GM18505 (cell line): ENCODE measurements at regions not wholly inside any gene's neighbourhood (a gene's known extent, or its start where the extent isn't known, plus 50 kb on each side); places are given as distances from the start of the nearest gene placed in this dataset.

Experiments
- ATAC-seq: cut with Tn5 transposase; IDR thresholded peaks from one replicate; pipeline ENCODE4 v1.9.1; 2021; ENCODE audit not compliant: unreplicated experiment
- POLR2A ChIP-seq: IDR thresholded peaks from 4 replicates; pipeline ENCODE4 v1.6.1; 2011; ENCODE audit warnings: borderline replicate concordance; ENCODE audit not compliant: insufficient read depth, insufficient read length; ENCODE audit errors: extremely low read depth

DNA sequence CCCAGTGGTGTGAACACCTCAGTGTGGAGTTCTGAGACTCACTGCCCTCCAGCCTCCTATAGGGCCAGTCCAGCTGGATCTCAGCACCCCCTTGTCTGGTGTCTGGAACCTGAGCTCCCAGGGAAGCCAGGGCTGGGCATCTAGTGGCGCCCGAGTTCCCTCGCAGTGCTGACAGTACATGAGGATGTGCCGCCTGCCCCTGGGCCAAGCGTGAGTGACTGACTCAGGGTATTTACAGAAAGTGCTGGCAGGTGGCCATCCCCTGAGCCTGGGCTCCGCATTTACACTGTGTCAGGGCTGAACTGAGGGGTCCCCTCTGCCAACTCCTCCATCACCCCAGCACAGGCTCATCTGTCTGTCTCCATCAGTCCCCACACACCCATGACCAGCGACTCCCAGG, 185.3 kb downstream of the BRD1 start:
- TF ChIP-seq POLR2A: no peak
- ATAC-seq: no peak

DNA sequence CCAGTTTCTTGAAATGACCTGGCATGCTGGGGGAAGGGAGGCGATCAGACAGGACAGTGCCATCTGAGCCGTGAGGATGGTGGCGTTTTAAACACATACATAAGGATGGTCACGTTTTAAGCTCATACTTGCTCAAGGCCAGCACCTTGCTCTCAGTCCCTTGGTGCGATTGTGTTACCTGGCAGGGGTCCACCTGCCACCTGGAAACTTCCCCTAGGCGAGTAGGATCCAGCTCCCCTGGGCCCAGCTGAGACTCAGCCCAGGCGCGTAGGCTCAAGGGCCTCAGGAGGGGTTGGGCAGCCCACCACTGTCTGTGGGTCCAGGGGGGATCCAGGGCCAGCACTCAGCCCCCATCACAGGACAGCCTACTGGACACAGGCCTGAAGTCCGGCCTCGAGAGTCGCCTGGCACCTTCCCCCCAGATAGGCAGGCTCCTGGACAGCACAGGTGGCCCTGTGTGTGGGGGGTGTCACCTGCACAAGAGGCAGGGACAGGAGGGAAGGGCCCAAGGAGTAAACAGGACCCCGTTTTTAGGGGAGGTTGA, 185.8 kb downstream of the BRD1 start:
- ATAC-seq: no peak
- no peak for TF ChIP-seq POLR2A

DNA sequence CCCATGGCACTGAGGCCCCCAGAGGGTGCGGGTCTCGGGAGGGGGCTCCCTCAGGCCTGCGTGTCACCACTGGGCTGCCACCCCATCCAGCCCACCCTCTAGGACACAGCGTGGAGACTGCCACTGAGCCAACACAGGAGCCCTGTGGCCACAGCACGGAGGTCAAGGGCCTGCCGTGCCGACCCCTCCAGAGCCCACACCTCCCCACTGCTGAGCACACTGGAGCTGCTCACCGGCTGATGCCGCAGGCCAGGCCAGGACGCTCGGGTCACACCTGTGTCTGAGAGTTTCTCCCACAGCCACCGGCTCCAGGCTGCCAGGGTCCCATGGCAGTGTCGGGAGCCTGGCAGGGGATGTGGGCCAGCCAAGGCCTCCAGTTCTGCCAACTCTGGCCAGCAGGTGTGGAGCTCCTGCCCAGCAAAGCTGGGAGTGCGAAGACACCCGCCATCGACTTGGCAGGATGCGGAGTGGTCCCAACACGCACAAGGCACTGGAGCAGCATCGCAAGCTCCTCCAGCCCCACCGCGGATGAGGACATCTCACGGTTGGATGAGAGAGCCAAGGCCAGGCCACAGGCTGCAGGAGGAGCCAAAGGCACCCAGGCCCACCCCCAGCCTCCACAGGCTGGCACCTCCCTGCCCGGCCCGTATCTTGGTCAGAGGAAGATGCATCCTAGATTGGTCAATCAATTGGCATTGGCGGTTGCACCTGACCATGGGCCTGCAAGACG, 187.1 kb downstream of the BRD1 start:
- ATAC-seq: no peak
- TF ChIP-seq POLR2A: no peak

DNA sequence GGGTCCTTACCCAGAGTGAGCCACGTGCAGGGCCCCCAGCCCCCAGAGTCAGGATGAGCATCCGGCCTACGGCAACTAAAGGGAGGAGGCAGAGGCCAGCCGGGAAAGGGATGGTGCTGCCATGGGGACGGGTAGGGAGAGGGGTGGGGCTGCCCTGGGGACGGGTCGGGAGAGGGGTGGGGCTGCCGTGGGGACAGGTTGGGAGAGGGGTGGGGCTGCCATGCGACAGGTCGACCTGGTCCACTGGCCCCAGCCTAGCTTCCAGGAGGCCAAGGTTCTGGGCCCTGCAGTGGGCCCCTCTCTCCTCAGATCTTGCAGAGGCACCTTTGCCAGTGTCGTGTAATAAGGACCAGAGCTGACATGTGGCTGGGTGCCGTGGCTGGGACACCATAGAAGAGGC, 187.7 kb downstream of the BRD1 start:
- no peak for ATAC-seq
- no peak for TF ChIP-seq POLR2A

DNA sequence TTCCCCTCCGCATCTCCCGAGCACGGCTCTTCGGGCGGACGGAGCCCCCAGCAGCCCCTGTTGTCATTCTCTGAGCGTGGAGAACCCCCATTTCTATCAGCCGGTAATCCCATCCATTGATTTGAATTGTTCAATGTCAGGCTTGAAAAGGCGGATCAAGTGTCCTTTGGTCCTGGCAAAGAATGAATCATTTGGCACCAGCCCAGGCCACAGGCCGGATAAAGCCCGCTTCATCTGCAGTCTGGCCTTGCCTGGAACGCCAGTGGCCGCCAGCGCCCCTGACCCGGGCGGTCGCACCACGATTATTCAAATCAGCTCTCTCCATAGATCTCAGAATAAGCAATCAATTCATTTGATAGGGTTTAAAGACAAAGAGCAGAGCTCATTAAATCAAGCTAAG, 188.9 kb downstream of the BRD1 start:
- no peak for TF ChIP-seq POLR2A
- ATAC-seq: no peak

DNA sequence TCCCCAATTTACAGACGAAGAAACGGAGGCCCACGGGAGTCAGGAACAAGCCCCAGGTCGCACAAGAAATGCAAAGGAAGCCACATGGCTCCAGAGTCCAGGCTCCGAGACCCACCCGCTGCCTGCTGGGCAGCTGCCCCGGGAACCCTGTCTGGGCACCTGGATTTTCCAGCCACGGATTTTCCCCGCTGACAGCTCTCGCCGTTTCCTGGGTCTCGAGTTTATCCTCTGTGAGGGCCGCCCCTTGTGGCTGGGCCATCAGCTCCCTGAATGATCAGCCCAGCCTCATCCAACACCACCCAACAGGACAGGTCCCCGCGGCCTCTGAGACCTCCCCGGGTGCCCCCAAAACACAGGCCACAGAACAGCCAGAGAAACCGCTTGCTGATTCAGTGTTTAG, 189.7 kb downstream of the BRD1 start:
- ATAC-seq: no peak
- TF ChIP-seq POLR2A: no peak

DNA sequence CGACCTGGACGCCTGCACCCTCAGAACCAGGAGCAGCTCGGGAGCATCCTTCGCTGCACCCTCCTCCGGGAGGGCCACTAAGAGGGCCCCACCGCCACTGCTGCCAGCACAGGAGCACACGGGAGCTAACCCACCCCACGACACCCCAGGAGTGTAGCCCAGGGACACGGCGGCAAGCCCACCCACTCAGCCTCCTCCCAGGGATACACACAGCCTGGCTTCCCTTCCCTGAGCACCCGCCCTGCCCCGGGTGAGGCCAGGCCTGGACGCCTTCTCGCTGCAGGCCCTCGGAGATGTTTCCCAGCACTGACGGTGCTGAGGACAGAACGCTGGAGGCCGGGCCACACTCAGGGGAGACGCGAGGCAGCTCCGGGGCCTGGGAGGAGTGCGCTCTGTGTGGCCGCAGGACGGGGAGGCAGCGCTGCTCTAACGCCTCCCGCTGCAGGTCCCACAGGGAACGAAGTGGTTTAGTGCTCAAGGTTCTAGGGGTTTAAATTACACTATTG, 190.4 kb downstream of the BRD1 start:
- no peak for ATAC-seq
- no peak for TF ChIP-seq POLR2A

DNA sequence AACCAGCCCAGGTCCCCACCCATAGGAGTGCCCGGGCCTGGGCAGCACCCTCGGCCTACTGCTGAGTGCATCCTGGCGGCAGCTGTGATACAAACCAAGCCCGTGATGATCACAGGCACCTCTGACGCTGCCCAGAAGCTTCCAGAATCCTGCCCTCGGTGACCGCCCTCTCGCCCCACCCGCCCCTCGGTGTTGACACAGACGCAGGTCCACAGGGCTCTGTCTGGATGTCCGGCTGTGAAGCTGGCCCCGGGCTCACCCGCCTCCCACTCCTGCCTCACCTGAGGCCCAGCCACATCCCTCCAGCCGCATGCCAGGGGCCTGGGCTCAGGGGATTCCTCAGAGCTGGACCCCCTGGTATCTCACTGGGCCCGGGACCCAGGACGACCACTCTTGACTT, 191.0 kb downstream of the BRD1 start:
- ATAC-seq: no peak
- no peak for TF ChIP-seq POLR2A

DNA sequence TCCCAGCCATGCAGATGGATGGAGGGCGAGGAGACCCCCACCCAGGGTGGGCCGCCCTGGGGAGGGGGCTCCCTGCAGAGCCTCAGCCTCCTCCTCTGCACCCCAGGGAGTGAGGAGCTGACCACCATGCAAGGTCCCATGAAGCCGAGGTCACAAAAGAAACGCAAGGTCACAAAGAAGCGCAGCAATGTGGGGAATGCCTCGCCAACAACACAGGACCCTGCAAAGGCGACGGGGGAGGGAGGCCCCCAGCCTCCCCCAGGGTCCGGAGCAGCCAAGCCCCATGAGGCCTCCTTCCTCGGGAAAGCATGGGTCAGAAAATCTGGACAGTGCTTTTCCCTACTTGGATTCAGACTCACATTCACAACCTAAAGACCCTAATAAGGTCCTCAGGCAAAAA, 191.5 kb downstream of the BRD1 start:
- no peak for TF ChIP-seq POLR2A
- no peak for ATAC-seq

DNA sequence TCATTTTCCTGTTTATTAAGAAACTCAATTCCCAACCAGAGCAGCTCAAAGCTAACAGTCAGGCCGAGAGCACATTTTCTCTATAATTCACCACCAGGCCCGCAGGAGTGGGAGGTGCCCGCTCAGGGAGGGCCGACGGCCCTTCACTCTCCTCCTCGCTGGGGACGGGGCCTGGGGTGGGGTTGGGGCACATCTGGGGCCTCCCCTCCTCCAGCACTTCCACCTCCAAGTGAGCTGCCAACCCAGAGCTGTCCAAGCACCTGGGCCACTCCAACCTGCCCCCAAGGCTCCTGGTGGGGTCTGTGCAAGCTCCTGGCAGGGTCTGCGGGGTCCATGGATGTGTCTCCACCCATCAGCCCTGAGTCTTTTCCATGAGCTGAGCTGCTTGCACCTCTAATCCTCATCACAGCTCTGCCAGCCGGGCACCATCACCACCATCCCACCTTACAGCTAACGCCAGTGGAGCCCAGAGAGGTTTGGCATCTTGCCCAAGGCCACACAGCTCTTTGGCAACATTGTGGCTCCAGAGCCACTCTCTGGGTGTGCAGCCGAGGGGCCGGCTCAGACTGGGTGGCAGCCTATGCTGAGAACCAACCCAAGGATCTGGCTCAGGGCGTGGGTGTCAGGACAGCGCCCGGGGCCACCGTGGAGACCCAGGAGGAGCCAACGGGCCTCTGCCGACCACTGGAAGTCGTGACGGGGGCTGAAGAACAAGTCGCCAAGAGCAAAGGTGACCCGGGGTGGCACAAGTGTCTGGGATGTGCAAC, 193.5 kb downstream of the BRD1 start:
- no peak for ATAC-seq
- TF ChIP-seq POLR2A: no peak

DNA sequence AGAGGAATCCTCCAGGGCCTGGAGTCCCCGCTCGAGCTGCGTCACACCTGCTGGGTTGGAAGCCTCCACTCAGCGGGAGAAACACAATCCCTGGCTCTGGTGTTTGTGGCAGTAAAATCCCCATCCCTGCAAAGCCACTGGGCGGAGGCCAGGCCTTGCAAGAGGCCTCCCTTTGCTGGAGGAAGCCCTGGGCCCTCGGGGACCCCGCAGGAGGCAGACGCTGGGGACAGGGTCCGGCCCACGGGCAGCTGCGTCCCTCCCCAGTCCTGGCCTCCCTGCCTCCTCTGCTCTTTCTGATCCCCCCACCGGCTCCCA, 194.7 kb downstream of the BRD1 start:
- TF ChIP-seq POLR2A: no peak
- no peak for ATAC-seq

DNA sequence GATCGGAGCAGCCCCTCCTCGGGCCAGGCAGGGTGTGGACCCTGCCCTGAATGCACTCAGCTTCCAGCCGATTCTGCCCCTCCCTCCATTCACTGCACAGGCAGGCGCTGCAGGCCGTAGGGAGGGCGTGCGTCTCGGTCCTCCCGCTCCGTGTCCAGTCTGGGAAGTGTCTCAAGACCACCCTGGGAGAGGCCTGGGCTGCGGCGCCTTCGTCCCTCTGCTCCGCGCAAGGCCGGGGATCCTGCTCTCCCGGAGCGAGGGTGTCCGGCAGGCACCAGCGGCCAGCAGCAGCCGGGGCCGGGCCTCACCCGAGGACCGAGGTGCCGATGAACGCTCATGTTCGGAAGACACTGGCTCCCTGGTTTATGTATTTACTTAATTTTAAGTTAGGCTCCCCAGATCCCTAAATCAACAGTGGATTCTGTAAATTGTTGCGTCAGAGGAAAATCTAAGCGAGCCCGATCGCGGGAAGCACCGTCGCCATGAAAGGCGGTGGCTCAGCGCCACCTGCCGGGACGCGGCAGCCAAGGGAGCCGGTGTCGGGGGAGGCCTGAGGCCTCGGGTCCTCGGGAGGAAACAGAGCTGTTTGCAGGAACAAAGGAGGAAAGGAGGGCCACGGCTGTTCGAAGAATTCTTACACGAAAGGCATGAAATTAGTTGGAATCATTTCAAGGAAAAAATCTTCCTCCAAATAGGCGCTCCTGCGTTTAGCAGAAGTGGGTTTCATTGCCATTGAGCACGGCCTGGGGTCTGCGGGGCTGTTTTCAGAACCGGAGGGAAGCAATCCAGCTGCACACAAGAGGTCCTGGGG, 195.3 kb downstream of the BRD1 start:
- no peak for TF ChIP-seq POLR2A
- no peak for ATAC-seq

DNA sequence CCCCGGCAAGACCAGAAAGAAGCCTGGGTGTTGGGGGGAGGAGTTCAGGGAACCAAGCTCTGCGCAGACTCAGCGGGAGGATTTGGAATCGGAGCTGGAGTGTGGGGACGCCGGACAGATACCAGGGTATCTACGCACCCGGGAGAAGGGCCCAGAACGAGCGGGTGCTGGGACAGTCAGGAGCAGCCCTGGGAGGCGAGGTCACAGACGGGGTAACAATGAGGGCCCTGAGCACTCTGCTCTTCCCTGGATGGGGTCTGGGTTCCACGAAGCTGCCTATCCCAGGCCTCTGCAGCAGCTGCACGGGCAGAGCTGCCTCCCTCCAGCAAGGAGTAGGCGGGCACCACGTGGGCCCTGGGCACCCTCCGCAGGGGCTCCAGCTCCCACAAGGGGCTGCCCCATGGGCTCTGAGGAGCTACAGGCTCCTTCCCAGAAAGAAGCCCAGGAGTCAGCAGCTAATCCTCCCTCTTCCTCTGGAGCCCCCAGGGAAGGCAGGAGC, 197.2 kb downstream of the BRD1 start:
- no peak for TF ChIP-seq POLR2A
- no peak for ATAC-seq
